Adipose tissue (tissue), 3 donors: ENCODE measurements at regions not wholly inside any gene's neighbourhood (a gene's known extent, or its start where the extent isn't known, plus 50 kb on each side); places are given as distances from the start of the nearest gene placed in this dataset.

Experiments
- H3K27ac ChIP-seq: one replicate; pipeline ENCODE4 v1.5.1; 2013; ENCODE audit warnings: low read depth, low read length
- WGBS, 3 donors: extraction: QIAGEN DNeasy Blood & Tissue Kit; methylation state at CpG; one replicate each; pipeline ENCODE4 v1.1.7; 2013; 5-methylcytosine and 5-hydroxymethylcytosine counted together
- donor health status: healthy with polysubstance abuse.
- donor health status: Bipolar disorder and iron deficiency.
- donor health status: healthy.

GRCh38 chr14:81662570-81663197, 129.0 kb upstream of the SEL1L start:
- no peak overlapping the region for H3K27ac ChIP-seq
- whole genome bisulfite sequencing, 3 donors = 23 to 80% (median 75%) methylated on average over 2 of the region's 2 CpGs

GRCh38 chr14:81668626-81669274, 135.1 kb upstream of the SEL1L start:
- 91 to 95% (median 93%) methylated on average over 27 to 32 of the region's 32 CpGs for WGBS, 3 donors
- no peak overlapping the region for H3K27ac ChIP-seq

- H3K27ac ChIP-seq = no peak overlapping the region
- 88 to 94% (median 91%) methylated on average over 2 of the region's 2 CpGs for WGBS, 3 donors
These were observed 135.7 kb upstream of the SEL1L start for GRCh38 chr14:81669308-81669707.

GRCh38 chr14:81673930-81674329, 140.3 kb upstream of the SEL1L start:
- H3K27ac ChIP-seq = no peak overlapping the region
- 68 to 77% (median 73%) methylated on average over 3 of the region's 3 CpGs for WGBS, 3 donors

- WGBS, 3 donors = 76 to 82% (median 82%) methylated on average over 2 of the region's 2 CpGs
- no peak overlapping the region for H3K27ac ChIP-seq
These were observed 142.7 kb upstream of the SEL1L start for GRCh38 chr14:81676395-81676794.

GRCh38 chr14:81676879-81677278, 143.2 kb upstream of the SEL1L start:
- 24 to 77% (median 76%) methylated on average over 7 of the region's 7 CpGs for WGBS, 3 donors
- H3K27ac ChIP-seq = no peak overlapping the region

- no peak overlapping the region for H3K27ac ChIP-seq
- 42 to 76% (median 65%) methylated on average over 1 of the region's 1 CpG for WGBS, 3 donors
These were observed 144.1 kb upstream of the SEL1L start for GRCh38 chr14:81677736-81678135.

GRCh38 chr14:81679226-81679625, 145.6 kb upstream of the SEL1L start:
- WGBS, 3 donors = 94 to 96% (median 95%) methylated on average over 20 of the region's 20 CpGs
- H3K27ac ChIP-seq = no peak overlapping the region

GRCh38 chr14:81681541-81681940, 147.9 kb upstream of the SEL1L start:
- no peak overlapping the region for H3K27ac ChIP-seq
- WGBS, 3 donors = 32 to 59% (median 39%) methylated on average over 3 of the region's 3 CpGs

- 59 to 82% (median 63%) methylated on average over 1 of the region's 1 CpG for WGBS, 3 donors
- H3K27ac ChIP-seq = no peak overlapping the region
These were observed 148.5 kb upstream of the SEL1L start for GRCh38 chr14:81682134-81682533.

- 58 to 75% (median 62%) methylated on average over 2 of the region's 2 CpGs for WGBS, 3 donors
- H3K27ac ChIP-seq = no peak overlapping the region
These were observed 149.0 kb upstream of the SEL1L start for GRCh38 chr14:81682701-81683100.

GRCh38 chr14:81684696-81685095, 151.0 kb upstream of the SEL1L start:
- H3K27ac ChIP-seq = no peak overlapping the region
- 83 to 90% (median 86%) methylated on average over 1 of the region's 1 CpG for WGBS, 3 donors

GRCh38 chr14:81686512-81686911, 152.9 kb upstream of the SEL1L start:
- 39 to 61% (median 49%) methylated on average over 4 of the region's 4 CpGs for WGBS, 3 donors
- no peak overlapping the region for H3K27ac ChIP-seq

- H3K27ac ChIP-seq = no peak overlapping the region
- WGBS, 3 donors = 90 to 91% (median 91%) methylated on average over 3 of the region's 3 CpGs
These were observed 158.3 kb upstream of the SEL1L start for GRCh38 chr14:81691931-81692330.

GRCh38 chr14:81694419-81694818, 160.8 kb upstream of the SEL1L start:
- no peak overlapping the region for H3K27ac ChIP-seq

GRCh38 chr14:81709681-81710080, 176.0 kb upstream of the SEL1L start:
- H3K27ac ChIP-seq = no peak overlapping the region
- 56 to 68% (median 62%) methylated on average over 6 of the region's 6 CpGs for WGBS, 3 donors

More at GRCh38 chr14:81694419-81694818, 160.8 kb upstream of the SEL1L start:
- WGBS, 3 donors = 68 to 96% (median 85%) methylated on average over 1 of the region's 1 CpG

- WGBS, 3 donors = 46 to 50% (median 50%) methylated on average over 2 of the region's 2 CpGs
- no peak overlapping the region for H3K27ac ChIP-seq
These were observed 176.7 kb upstream of the SEL1L start for GRCh38 chr14:81710232-81710845.

GRCh38 chr14:81715731-81716130, 182.1 kb upstream of the SEL1L start:
- 60 to 84% (median 65%) methylated on average over 1 of the region's 1 CpG for WGBS, 3 donors
- no peak overlapping the region for H3K27ac ChIP-seq

- 45 to 74% (median 72%) methylated on average over 6 of the region's 6 CpGs for WGBS, 3 donors
These were observed 183.3 kb upstream of the SEL1L start for GRCh38 chr14:81716953-81717352.

GRCh38 chr14:81723956-81724355, 190.3 kb upstream of the SEL1L start:
- WGBS, 3 donors = 87 to 89% (median 88%) methylated on average over 2 of the region's 2 CpGs
- H3K27ac ChIP-seq = no peak overlapping the region

More at GRCh38 chr14:81716953-81717352, 183.3 kb upstream of the SEL1L start:
- H3K27ac ChIP-seq = no peak overlapping the region
